ENCODE measurements at regions not wholly inside any gene's neighbourhood (a gene's known extent, or its start where the extent isn't known, plus 50 kb on each side); places are given as distances from the start of the nearest gene placed in this dataset.
"Not testable (repeated sequence)": the region's sequence is repeated elsewhere in the genome, so short reads cannot be mapped to it uniquely, and the experiment has no call there.

DNA sequence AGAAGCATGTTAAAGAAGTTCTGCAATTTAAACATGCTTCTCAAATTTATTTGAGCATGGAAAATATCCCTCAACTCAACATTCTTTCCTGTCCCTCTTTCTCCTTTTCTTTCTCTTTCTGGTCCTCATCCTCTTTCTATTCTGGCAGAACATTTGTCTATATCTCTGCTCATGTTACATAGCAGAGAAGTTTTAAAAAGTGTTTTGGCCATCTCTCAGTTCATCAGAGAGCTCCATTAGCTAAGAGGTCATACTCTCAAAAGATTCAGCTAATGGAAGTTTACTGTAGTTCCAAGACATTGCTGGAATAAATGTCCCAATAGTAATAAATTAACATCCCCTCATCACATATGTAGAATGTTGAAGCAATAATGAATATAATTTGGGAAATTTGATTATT, 53.5 kb downstream of the XCL2 start:
- no peak overlapping the region for H3K4me3 ChIP-seq (ENCODE audit: low read depth, low read length)
- TF ChIP-seq, protein P1, sequence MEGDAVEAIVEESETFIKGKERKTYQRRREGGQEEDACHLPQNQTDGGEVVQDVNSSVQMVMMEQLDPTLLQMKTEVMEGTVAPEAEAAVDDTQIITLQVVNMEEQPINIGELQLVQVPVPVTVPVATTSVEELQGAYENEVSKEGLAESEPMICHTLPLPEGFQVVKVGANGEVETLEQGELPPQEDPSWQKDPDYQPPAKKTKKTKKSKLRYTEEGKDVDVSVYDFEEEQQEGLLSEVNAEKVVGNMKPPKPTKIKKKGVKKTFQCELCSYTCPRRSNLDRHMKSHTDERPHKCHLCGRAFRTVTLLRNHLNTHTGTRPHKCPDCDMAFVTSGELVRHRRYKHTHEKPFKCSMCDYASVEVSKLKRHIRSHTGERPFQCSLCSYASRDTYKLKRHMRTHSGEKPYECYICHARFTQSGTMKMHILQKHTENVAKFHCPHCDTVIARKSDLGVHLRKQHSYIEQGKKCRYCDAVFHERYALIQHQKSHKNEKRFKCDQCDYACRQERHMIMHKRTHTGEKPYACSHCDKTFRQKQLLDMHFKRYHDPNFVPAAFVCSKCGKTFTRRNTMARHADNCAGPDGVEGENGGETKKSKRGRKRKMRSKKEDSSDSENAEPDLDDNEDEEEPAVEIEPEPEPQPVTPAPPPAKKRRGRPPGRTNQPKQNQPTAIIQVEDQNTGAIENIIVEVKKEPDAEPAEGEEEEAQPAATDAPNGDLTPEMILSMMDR (conservative IDR thresholded peaks at IDR 0.05; ENCODE audit: low read depth, low read length), result no peak
- no peak for DNase-seq (ENCODE audit: low read depth)

DNA sequence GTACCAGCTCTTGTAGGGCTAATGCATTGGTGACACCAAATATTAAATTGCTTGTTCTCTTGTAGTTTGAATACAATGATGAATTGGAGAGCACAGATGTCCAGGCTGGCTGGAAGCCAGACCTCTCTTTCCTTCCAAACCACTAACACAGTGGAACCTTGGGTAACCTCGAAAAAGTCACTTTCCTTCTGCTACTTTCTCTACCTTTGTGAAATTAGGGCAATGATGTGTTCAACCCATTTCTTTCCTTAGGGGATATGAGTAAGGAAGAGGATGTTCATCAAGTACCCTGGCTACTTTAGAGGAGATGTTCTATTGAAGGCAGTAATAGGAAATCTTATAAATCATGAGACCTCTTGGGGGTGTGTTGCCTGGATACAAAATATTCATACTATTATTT, 55.7 kb downstream of the XCL2 start:
- H3K4me3 ChIP-seq (ENCODE audit: low read depth, low read length), result no peak overlapping the region
- TF ChIP-seq, protein P1 (conservative IDR thresholded peaks at IDR 0.05; ENCODE audit: low read depth, low read length), result no peak
- DNase-seq (ENCODE audit: low read depth), result peak; percentile 10

GRCh38 chr1:168486820-168487219, 57.0 kb downstream of the XCL2 start:
- DNase-seq (ENCODE audit: low read depth); H3K4me3 ChIP-seq (ENCODE audit: low read depth, low read length): not testable (repeated sequence)

DNA sequence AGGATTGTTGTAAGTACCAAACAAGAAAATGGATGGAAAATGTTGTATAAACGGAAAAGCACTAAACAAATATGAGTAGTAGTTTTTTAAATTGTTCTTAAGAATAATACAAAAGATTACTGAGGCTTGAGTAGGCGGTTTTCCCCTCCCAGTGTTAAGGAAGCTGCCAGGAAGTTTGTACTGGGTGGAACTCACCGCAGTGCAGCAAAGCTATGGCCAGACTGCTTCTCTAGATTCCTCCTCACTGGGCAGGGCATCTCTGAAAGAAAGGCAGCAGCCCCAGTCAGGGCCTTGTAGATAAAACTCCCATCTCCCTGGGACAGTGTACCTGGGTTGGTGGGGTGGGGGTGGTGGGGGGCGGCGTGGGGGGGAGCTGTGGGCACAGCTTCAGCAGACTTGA, 58.7 kb downstream of the XCL2 start:
- no peak overlapping the region for H3K4me3 ChIP-seq (ENCODE audit: low read depth, low read length)
- TF ChIP-seq, protein P1 (conservative IDR thresholded peaks at IDR 0.05; ENCODE audit: low read depth, low read length), result no peak
- peak; percentile 43 for DNase-seq (ENCODE audit: low read depth)

- H3K4me3 ChIP-seq (ENCODE audit: low read depth, low read length), result no peak overlapping the region
- TF ChIP-seq, protein P1 (conservative IDR thresholded peaks at IDR 0.05; ENCODE audit: low read depth, low read length), result no peak
- no peak for DNase-seq (ENCODE audit: low read depth)
These were observed 59.7 kb downstream of the XCL2 start for GRCh38 chr1:168484083-168484482.

DNA sequence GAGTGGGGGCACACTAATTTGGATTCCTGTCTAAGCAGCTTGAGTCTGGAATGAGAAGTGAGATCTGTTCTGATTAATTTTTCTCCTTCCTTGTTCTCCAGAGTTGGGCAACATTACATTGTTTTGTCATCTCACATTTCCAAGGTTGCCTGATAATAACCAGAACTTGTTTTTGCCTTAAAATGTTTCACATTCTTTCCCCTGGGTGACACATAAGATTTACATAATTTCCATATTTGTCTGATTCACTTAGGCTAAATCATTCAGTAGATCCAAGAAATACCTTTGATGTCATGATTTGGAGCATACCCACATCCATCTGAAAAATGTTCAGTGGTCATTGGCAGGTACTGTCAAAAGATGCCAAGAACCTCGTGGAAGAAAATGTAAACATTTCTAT, 60.3 kb downstream of the XCL2 start:
- TF ChIP-seq, protein P1 (conservative IDR thresholded peaks at IDR 0.05; ENCODE audit: low read depth, low read length), result no peak
- peak; percentile 61 for DNase-seq (ENCODE audit: low read depth)
- H3K4me3 ChIP-seq (ENCODE audit: low read depth, low read length), result no peak overlapping the region

DNA sequence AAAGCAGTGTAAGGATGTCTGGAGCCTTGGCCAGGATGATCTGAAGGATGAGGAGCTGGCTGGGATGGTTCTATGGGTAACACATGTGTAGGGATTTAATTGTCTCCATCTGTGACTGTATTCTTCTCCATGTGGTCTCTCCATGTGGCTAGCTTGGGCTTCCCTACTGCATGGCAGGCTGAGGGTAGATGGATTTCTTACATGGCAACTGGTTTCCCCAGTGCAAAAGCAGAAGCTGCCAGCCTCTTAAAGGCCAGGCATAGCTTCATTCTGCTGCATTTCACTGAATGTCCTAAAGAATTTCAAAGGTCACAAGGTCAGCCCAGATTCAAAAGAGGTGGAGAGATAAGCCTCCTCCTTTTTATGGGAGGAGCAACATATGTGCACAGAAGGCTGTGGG, 61.7 kb downstream of the XCL2 start:
- H3K4me3 ChIP-seq (ENCODE audit: low read depth, low read length), result no peak overlapping the region
- TF ChIP-seq, protein P1 (conservative IDR thresholded peaks at IDR 0.05; ENCODE audit: low read depth, low read length), result no peak
- DNase-seq (ENCODE audit: low read depth), result no peak

- no peak for DNase-seq (ENCODE audit: low read depth)
- TF ChIP-seq, protein P1 (conservative IDR thresholded peaks at IDR 0.05; ENCODE audit: low read depth, low read length), result no peak
- no peak overlapping the region for H3K4me3 ChIP-seq (ENCODE audit: low read depth, low read length)
These were observed 62.2 kb downstream of the XCL2 start for GRCh38 chr1:168481586-168481985.

Measured in choroid plexus epithelial cell (primary cell).